ENCODE measurements at regions not wholly inside any gene's neighbourhood (a gene's known extent, or its start where the extent isn't known, plus 50 kb on each side); places are given as distances from the start of the nearest gene placed in this dataset.

DNA sequence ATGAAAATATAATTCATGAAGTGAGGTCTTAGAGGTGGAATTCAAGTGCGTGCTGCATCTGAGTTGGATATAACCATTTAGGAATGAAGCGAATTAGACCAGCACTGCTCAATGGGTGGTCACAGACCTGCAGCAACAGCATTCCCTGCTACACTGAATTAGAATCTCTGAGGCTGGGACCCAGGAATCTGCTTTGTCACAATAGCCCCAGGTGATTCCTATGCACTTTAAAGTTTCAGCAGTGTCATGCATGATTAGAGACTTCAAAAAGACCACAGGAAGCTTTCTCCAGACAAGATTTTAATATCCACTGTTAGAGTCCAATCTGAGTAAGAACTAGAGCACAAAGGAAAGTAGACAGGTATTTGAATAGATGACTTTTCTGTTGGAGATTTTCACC lies 352.8 kb upstream of the VSTM2A start:
- H3K4me2 ChIP-seq (ENCODE audit: insufficient read depth in 1 of 2, low read depth in 2 of 2, low read length in 2 of 2), result peak overlapping the region; percentile 29 to 58; a peak in 3 of 4 replicates
- no peak overlapping the region for H2AK5ac ChIP-seq (ENCODE audit: low read depth, low read length)
- FAIRE-seq, result peak; percentile 82
- no peak overlapping the region for H2AFZ ChIP-seq (ENCODE audit: low read length)
- no peak overlapping the region for H3K4ac ChIP-seq (replicated peaks; ENCODE audit: insufficient read length, low read depth, low read length)
- H3K27ac ChIP-seq (ENCODE audit: low read depth, low read length), result no peak overlapping the region
- H3K4me1 ChIP-seq (replicated peaks in 1 of 4; ENCODE audit: control insufficient read depth in 3 of 4, insufficient read depth in 4 of 4, low read length in 3 of 4), result peaks cover 0 to 8% (median 5%) of the 10 kb centered on the region in 4 experiments; a peak in 5 of 7 replicates
- H3K27me3 ChIP-seq (replicated peaks in 1 of 4; ENCODE audit: control insufficient read depth in 3 of 4, extremely low read depth in 1 of 4, insufficient read depth in 3 of 4, low read length in 3 of 4), result no peaks in the 10 kb centered on the region; a peak in 1 of 7 replicates
- no peak overlapping the region for H2BK120ac ChIP-seq (replicated peaks; ENCODE audit: low read depth, low read length)
- H3K9me3 ChIP-seq (ENCODE audit: insufficient read depth in 2 of 2, low read depth in 1 of 2, low read length in 1 of 2), result no peaks in the 10 kb centered on the region
- ChIA-PET CTCF (ENCODE audit: partially characterized antibody) (interaction anchor here (1.3 kb wide), 1 partner anchor 20 kb away, joined by 3 read pairs; no protein-coding TSS in a partner anchor), POLR2A (ENCODE audit: partially characterized antibody) (no interaction called here)
- no peak overlapping the region for H3K14ac ChIP-seq (ENCODE audit: insufficient read length)
- H3K18ac ChIP-seq (ENCODE audit: extremely low read depth, low read length), result no peak overlapping the region
- no peak overlapping the region for H2BK20ac ChIP-seq (ENCODE audit: low read length)
- peak overlapping the region in 1 of 4 experiments; percentile 6; a peak in 1 of 8 replicates for H3K4me3 ChIP-seq (ENCODE audit: extremely low read depth in 1 of 4, insufficient read depth in 2 of 4, low read depth in 3 of 4, low read length in 4 of 4)
- peaks cover 2% of the 10 kb centered on the region; the same call in 1 of the 2 replicates for H3K23me2 ChIP-seq (ENCODE audit: low read depth, low read length)
- H4K8ac ChIP-seq (ENCODE audit: extremely low read depth, insufficient read depth, low read length), result no peak overlapping the region
- no peak overlapping the region for H2BK15ac ChIP-seq (ENCODE audit: low read length)
- H2BK5ac ChIP-seq (ENCODE audit: low read depth, low read length), result no peak overlapping the region
- H4K5ac ChIP-seq (ENCODE audit: insufficient read length, low read depth, low read length), result no peak overlapping the region
- no peaks in the 10 kb centered on the region for H3K36me3 ChIP-seq (ENCODE audit: control insufficient read depth in 2 of 4, insufficient read depth in 4 of 4, low read length in 3 of 4)
- H4K20me1 ChIP-seq (replicated peaks in 1 of 2; ENCODE audit: control insufficient read depth in 1 of 2, insufficient read depth in 2 of 2, low read length in 2 of 2), result no peaks in the 10 kb centered on the region
- no peak overlapping the region for H2BK12ac ChIP-seq (ENCODE audit: low read depth, low read length)
- WGBS, 2 experiments (ENCODE audit: extremely low coverage in 1 of 2, insufficient coverage in 1 of 2, insufficient read length in 1 of 2, insufficient replicate concordance in 2 of 2, low coverage in 1 of 2, low lambda C conversion rate in 2 of 2, missing lambda C conversion rate in 1 of 2), result 16% methylated on average over 2 of the region's 2 CpGs; no CpG with 5 or more reads in 1 of the 2 experiments
- no peak overlapping the region for H3K23ac ChIP-seq (ENCODE audit: insufficient read length)
- peak in 1 of 2 experiments; percentile 53 for DNase-seq (ENCODE audit: low read depth in 1 of 2, low spot score in 2 of 2)
- H3K79me2 ChIP-seq (ENCODE audit: control insufficient read depth in 1 of 2, insufficient read depth in 2 of 2, low read length in 2 of 2), result no peaks in the 10 kb centered on the region
- no peak overlapping the region for H3K9ac ChIP-seq (replicated peaks in 1 of 4; ENCODE audit: extremely low read depth in 1 of 4, low read depth in 3 of 4, low read length in 3 of 4)
- H3K79me1 ChIP-seq (ENCODE audit: low read depth, low read length), result no peaks in the 10 kb centered on the region
- no peak overlapping the region for H3K56ac ChIP-seq (replicated peaks; ENCODE audit: insufficient read length, low read depth, low read length)
- H4K91ac ChIP-seq (replicated peaks; ENCODE audit: insufficient read length, low read length), result no peak overlapping the region
- TF ChIP-seq POLR2A (IDR thresholded peaks at IDR 0.05; ENCODE audit: control extremely low read depth in 1 of 2, low read depth in 2 of 2, low read length in 2 of 2) (no peak), NRF1 (IDR thresholded peaks at IDR 0.05; ENCODE audit: low read depth, low read length) (no peak), TEAD4 (IDR thresholded peaks at IDR 0.05; ENCODE audit: low read depth, low read length) (peak; percentile 81), TAF1 (IDR thresholded peaks at IDR 0.05; ENCODE audit: low read depth, low read length) (no peak), HDAC6 (IDR thresholded peaks at IDR 0.05; ENCODE audit: low read depth, low read length) (no peak), CHD1 (IDR thresholded peaks at IDR 0.05; ENCODE audit: low read depth, low read length) (no peak), CBX5 (IDR thresholded peaks at IDR 0.05; ENCODE audit: low read depth, low read length) (no peak), BCL11A (IDR thresholded peaks at IDR 0.05; ENCODE audit: low read depth in 2 of 2, low read length in 2 of 2) (no peak), KDM1A (IDR thresholded peaks at IDR 0.05; ENCODE audit: borderline replicate concordance, low read length) (no peak), KDM5A (IDR thresholded peaks at IDR 0.05; ENCODE audit: low read length) (no peak)
- TF ChIP-seq, protein P1, sequence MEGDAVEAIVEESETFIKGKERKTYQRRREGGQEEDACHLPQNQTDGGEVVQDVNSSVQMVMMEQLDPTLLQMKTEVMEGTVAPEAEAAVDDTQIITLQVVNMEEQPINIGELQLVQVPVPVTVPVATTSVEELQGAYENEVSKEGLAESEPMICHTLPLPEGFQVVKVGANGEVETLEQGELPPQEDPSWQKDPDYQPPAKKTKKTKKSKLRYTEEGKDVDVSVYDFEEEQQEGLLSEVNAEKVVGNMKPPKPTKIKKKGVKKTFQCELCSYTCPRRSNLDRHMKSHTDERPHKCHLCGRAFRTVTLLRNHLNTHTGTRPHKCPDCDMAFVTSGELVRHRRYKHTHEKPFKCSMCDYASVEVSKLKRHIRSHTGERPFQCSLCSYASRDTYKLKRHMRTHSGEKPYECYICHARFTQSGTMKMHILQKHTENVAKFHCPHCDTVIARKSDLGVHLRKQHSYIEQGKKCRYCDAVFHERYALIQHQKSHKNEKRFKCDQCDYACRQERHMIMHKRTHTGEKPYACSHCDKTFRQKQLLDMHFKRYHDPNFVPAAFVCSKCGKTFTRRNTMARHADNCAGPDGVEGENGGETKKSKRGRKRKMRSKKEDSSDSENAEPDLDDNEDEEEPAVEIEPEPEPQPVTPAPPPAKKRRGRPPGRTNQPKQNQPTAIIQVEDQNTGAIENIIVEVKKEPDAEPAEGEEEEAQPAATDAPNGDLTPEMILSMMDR (IDR thresholded peaks at IDR 0.05; ENCODE audit: control extremely low read depth in 1 of 3, insufficient read depth in 1 of 3, low read depth in 1 of 3, low read length in 3 of 3), result no peak

All from H1 (cell line).